ENCODE measurements at regions not wholly inside any gene's neighbourhood (a gene's known extent, or its start where the extent isn't known, plus 50 kb on each side); places are given as distances from the start of the nearest gene placed in this dataset.

DNA sequence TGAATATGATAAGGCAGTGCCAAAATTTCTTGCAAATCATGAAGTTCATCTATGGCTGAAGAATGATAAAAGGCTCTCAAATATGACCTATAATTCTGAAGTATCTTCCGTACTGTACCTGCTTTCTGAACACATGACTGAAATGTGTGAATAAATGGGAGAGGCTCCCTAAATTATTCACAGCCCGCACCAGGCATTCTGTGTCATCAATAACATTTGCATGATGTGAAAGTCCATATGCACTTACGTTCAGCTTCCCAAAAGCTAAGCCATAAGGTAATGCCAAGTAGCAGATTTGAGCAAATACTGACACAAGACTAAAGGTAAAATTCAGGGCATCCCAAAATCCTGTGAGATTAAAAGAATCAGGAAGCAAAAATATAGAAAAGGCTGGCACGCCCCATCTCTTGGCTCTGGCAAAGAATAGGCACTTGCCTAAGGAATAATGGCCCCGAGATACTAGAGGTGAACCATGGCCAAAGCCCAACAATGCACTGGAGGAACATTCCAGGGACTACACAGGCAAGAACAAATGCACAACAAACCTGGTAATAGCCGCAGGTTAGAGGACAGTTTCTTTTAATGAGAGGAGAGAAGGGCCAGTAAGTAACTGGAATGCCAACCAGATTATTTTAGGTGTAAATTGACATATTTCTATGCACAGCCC lies 280.5 kb downstream of the IPMK start:
- TF ChIP-seq CTCF (IDR thresholded peaks at IDR 0.05; ENCODE audit: poor library complexity): no peak
- no peak for TF ChIP-seq EZH2phosphoT487 (IDR thresholded peaks at IDR 0.05; ENCODE audit: low read depth, severe bottlenecking, unreplicated experiment)

Measured in hepatocyte (in vitro differentiated cells).